GM23338 (cell line): ENCODE measurements at regions not wholly inside any gene's neighbourhood (a gene's known extent, or its start where the extent isn't known, plus 50 kb on each side); places are given as distances from the start of the nearest gene placed in this dataset.
"Not testable (repeated sequence)": the region's sequence is repeated elsewhere in the genome, so short reads cannot be mapped to it uniquely, and the experiment has no call there.

Source experiments
- ATAC-seq: fragments of 200-7000 bp; cut with Tn5 transposase; 3 replicates; pipeline ENCODE4 v1.9.1; 2020
- DNase-seq: peaks from one replicate; pipeline ENCODE4 v3.0.0-alpha.2; 2015; ENCODE audit warnings: low spot score
- H2AFZ ChIP-seq: fragments of 200-600 bp; sonication (generic); 2 replicates; pipeline ENCODE4 v1.8.0; 2016; ENCODE audit warnings: antibody characterized with exemption, mild to moderate bottlenecking, moderate library complexity
- H3F3A ChIP-seq: fragments of 200-600 bp; sonication (generic); replicated peaks from 2 replicates; pipeline ENCODE4 v1.8.0; 2017; ENCODE audit warnings: antibody characterized with exemption, mixed run types, low read depth
- H3K27ac ChIP-seq: fragments of 200-600 bp; sonication (generic); 2 replicates; pipeline ENCODE4 v1.6.1; 2016; ENCODE audit warnings: low read depth
- H3K27me3 ChIP-seq: fragments of 200-600 bp; sonication (generic); 2 replicates; pipeline ENCODE4 v1.8.0; 2016; ENCODE audit warnings: mild to moderate bottlenecking, mixed run types, moderate library complexity; ENCODE audit not compliant: insufficient read depth
- H3K36me3 ChIP-seq: fragments of 200-600 bp; sonication (generic); 2 replicates; pipeline ENCODE4 v1.8.0; 2016; ENCODE audit warnings: mild to moderate bottlenecking; ENCODE audit not compliant: insufficient read depth
- H3K4me1 ChIP-seq: fragments of 200-600 bp; sonication (generic); 2 replicates; pipeline ENCODE4 v1.8.0; 2016; ENCODE audit warnings: mild to moderate bottlenecking, moderate library complexity; ENCODE audit not compliant: insufficient read depth
- H3K4me2 ChIP-seq: fragments of 200-600 bp; sonication (generic); 2 replicates; pipeline ENCODE4 v1.7.1; 2017; ENCODE audit warnings: mixed run types
- H3K4me3 ChIP-seq: fragments of 200-600 bp; sonication (generic); 2 replicates; pipeline ENCODE4 v1.6.1; 2016; ENCODE audit warnings: mixed run types
- H3K79me2 ChIP-seq: fragments of 200-600 bp; sonication (generic); replicated peaks from 2 replicates; pipeline ENCODE4 v1.8.0; 2017; ENCODE audit warnings: mild to moderate bottlenecking; ENCODE audit not compliant: insufficient read depth
- H3K9me2 ChIP-seq: fragments of 200-600 bp; sonication (generic); 2 replicates; pipeline ENCODE4 v1.8.0; 2017; ENCODE audit not compliant: insufficient read depth
- H4K20me1 ChIP-seq: fragments of 200-600 bp; sonication (generic); replicated peaks from 2 replicates; pipeline ENCODE4 v1.8.0; 2017; ENCODE audit warnings: mild to moderate bottlenecking; ENCODE audit not compliant: insufficient read depth
- H3K27ac Mint-ChIP-seq: 2 replicates; pipeline ENCODE4 v1.8.0; 2020; ENCODE audit warnings: inconsistent platforms, mild to moderate bottlenecking, moderate library complexity, mixed read lengths
- H3K27me3 Mint-ChIP-seq: 3 replicates; pipeline ENCODE4 v1.8.0; 2022; ENCODE audit warnings: low read depth, mild to moderate bottlenecking, moderate library complexity, mixed read lengths, inconsistent platforms; ENCODE audit not compliant: insufficient read depth, poor library complexity
- H3K36me3 Mint-ChIP-seq: 3 replicates; pipeline ENCODE4 v1.8.0; 2021; ENCODE audit warnings: low read depth, mild to moderate bottlenecking, inconsistent platforms, moderate library complexity, mixed read lengths
- H3K4me1 Mint-ChIP-seq: 3 replicates; pipeline ENCODE4 v1.8.0; 2020; ENCODE audit warnings: mild to moderate bottlenecking, inconsistent platforms, mixed read lengths
- H3K4me3 Mint-ChIP-seq: 3 replicates; pipeline ENCODE4 v1.8.0; 2021; ENCODE audit warnings: moderate library complexity, mild to moderate bottlenecking, inconsistent platforms, mixed read lengths
- H3K9me3 Mint-ChIP-seq: 3 replicates; pipeline ENCODE4 v1.8.0; 2020; ENCODE audit warnings: moderate library complexity, mild to moderate bottlenecking, inconsistent platforms, mixed read lengths
- EZH2 ChIP-seq: fragments of 200-600 bp; sonication (generic); IDR thresholded peaks from one replicate; pipeline ENCODE4 v1.8.0; 2017; ENCODE audit warnings: antibody characterized with exemption, mild to moderate bottlenecking, low read depth; ENCODE audit not compliant: unreplicated experiment
- NANOG ChIP-seq: IDR thresholded peaks from 2 replicates; pipeline ENCODE4 v1.6.1; 2016; ENCODE audit warnings: antibody characterized with exemption, borderline replicate concordance
- POLR2AphosphoS5 ChIP-seq: IDR thresholded peaks from 2 replicates; pipeline ENCODE4 v1.6.1; 2016; ENCODE audit warnings: antibody characterized with exemption, low read depth
- STAT1 ChIP-seq: IDR thresholded peaks from one replicate; pipeline ENCODE4 v1.6.1; 2016; ENCODE audit warnings: antibody characterized with exemption; ENCODE audit not compliant: unreplicated experiment
- ZNF114 ChIP-seq: fragments of 250-450 bp; sonication (Bioruptor Pico); IDR thresholded peaks from 2 replicates; pipeline ENCODE4 v1.5.0; 2020; ENCODE audit warnings: mild to moderate bottlenecking, moderate library complexity
- TF ChIP-seq, protein P1 (sequence below): fragments of 250-450 bp; sonication (Bioruptor Pico); IDR thresholded peaks from 2 replicates; pipeline ENCODE4 v1.5.0; 2020; ENCODE audit warnings: mild to moderate bottlenecking, moderate library complexity
- TF ChIP-seq, protein P2 (sequence below): IDR thresholded peaks from one replicate; pipeline ENCODE4 v1.6.1; 2018; ENCODE audit warnings: antibody characterized with exemption; ENCODE audit not compliant: unreplicated experiment

DNA sequence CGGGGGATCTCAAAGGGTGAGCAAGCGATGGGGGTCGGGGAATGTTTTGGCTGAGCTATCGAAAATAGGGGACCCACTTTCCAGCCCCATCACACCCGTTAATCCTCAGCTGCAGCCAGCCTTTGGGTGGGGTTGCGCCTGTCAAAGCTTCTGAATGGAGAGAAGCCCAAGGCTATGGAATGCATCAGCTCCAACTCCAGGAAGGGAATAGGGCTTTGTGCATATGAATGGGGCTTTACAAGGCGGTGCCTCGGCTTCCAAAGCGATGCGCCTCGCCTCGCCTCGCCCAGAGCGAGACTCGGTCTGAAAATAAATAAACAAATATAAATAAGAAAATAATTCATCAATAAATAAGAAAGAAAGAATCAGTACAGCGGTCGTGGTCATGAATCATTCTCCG is 751.4 kb upstream of the DEFB115 start:
- H3K4me3 Mint-ChIP-seq: no peak overlapping the region
- Histone ChIP-seq H2AFZ (no peak overlapping the region; the same call in 1 of the 2 replicates), H3K27ac (no peak overlapping the region), H3F3A (no peaks in the 10 kb centered on the region), H3K9me2 (no peaks in the 10 kb centered on the region), H3K4me1 (peaks cover 6% of the 10 kb centered on the region; the same call in 1 of the 2 replicates), H3K27me3 (peaks cover 22% of the 10 kb centered on the region), H3K79me2 (no peaks in the 10 kb centered on the region), H3K36me3 (no peaks in the 10 kb centered on the region), H3K4me2 (peak overlapping the region; percentile 72), H4K20me1 (no peaks in the 10 kb centered on the region), H3K4me3 (peak overlapping the region; percentile 33; the same call in 1 of the 2 replicates)
- peaks cover 6% of the 10 kb centered on the region for H3K36me3 Mint-ChIP-seq
- peak; percentile 64 for ATAC-seq
- H3K27me3 Mint-ChIP-seq: peaks cover 7% of the 10 kb centered on the region
- H3K4me1 Mint-ChIP-seq: peaks cover 5% of the 10 kb centered on the region; the same call in 2 of the 3 replicates
- peaks cover 22% of the 10 kb centered on the region for H3K9me3 Mint-ChIP-seq
- no peak for TF ChIP-seq EZH2
- DNase-seq: peak; percentile 79
- H3K27ac Mint-ChIP-seq: no peak overlapping the region

DNA sequence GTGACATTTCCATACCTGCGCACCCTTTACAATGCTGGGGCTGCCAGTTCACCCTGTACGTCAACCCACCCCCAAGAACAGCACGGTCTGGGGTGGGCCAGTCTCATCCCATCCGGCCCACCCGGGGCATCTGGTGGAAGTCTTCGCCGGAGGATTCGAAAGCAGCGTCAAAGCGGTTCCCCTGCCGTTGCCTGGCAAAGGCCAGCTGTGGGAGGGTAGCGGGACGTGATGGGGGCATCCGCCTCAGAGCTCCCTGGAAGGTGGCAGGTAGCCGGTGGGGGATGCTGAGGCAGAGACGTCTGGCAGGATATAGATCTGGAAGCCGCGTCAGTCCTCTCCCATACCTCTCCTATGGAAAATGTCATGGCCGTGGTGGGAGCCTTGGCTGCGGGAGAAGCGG is 749.1 kb upstream of the DEFB115 start:
- not testable (repeated sequence) for H3F3A ChIP-seq, H2AFZ ChIP-seq, H3K27ac Mint-ChIP-seq, H3K79me2 ChIP-seq, H3K4me1 Mint-ChIP-seq, H3K4me1 ChIP-seq, ATAC-seq, DNase-seq, H3K27me3 Mint-ChIP-seq, H4K20me1 ChIP-seq, H3K27ac ChIP-seq, H3K36me3 Mint-ChIP-seq, H3K4me2 ChIP-seq, H3K9me2 ChIP-seq, H3K4me3 Mint-ChIP-seq, H3K27me3 ChIP-seq, H3K4me3 ChIP-seq, H3K36me3 ChIP-seq
- peaks cover 38% of the 10 kb centered on the region for H3K9me3 Mint-ChIP-seq

DNA sequence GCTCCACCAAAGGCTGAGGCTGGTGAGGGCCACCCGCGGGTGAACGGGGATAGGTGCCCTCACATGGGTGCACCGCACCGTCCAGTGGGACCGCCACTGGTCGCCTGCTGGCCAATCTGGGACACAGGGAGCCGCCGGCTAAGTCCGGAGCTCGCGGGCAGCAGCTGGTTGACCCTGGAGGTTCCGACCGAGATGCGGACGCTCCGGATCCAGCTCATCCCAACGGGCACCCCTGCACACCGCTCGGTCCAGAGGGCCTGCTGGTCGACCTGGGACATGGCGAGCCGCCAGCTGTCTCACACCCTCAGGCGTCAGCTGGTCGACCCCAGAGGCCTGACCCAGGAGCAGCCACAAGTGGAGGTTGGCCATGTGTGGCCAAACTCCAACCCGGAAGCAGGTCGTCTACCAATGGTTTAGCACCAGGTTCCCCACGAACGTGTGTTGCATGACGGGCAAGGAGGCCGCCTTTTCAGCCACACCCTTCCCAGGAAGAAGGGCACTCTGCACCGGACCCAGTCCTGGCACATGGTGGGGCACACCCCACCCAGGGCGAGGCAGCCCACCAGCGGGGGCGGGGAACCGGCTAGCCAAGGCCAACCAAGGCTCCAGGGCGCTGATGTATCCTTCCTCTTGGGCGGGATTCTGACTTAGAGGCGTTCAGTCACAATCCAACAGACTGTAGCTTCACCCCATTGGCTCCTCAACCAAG is 746.0 kb upstream of the DEFB115 start:
- H3K36me3 Mint-ChIP-seq: peaks cover 16% of the 10 kb centered on the region
- H3K36me3 ChIP-seq: no peaks in the 10 kb centered on the region
- no peak overlapping the region for H3K4me3 ChIP-seq
- H3K4me1 ChIP-seq: no peaks in the 10 kb centered on the region
- no peaks in the 10 kb centered on the region for H3K4me1 Mint-ChIP-seq
- H3K4me2 ChIP-seq: no peak overlapping the region
- DNase-seq (no peak), ATAC-seq (no peak)
- H4K20me1 ChIP-seq: no peaks in the 10 kb centered on the region
- no peak overlapping the region for H3K4me3 Mint-ChIP-seq
- H3F3A ChIP-seq: no peaks in the 10 kb centered on the region
- H3K27me3 Mint-ChIP-seq: peaks cover 11% of the 10 kb centered on the region
- no peak overlapping the region for H3K27ac Mint-ChIP-seq
- H3K9me3 Mint-ChIP-seq: peaks cover 53% of the 10 kb centered on the region
- H3K27ac ChIP-seq: no peak overlapping the region
- no peaks in the 10 kb centered on the region for H3K79me2 ChIP-seq
- no peaks in the 10 kb centered on the region for H3K9me2 ChIP-seq
- H2AFZ ChIP-seq: no peak overlapping the region
- no peaks in the 10 kb centered on the region for H3K27me3 ChIP-seq
- no peak for TF ChIP-seq ZNF114 (CRISPR knock-in tag)
- TF ChIP-seq, protein P1, sequence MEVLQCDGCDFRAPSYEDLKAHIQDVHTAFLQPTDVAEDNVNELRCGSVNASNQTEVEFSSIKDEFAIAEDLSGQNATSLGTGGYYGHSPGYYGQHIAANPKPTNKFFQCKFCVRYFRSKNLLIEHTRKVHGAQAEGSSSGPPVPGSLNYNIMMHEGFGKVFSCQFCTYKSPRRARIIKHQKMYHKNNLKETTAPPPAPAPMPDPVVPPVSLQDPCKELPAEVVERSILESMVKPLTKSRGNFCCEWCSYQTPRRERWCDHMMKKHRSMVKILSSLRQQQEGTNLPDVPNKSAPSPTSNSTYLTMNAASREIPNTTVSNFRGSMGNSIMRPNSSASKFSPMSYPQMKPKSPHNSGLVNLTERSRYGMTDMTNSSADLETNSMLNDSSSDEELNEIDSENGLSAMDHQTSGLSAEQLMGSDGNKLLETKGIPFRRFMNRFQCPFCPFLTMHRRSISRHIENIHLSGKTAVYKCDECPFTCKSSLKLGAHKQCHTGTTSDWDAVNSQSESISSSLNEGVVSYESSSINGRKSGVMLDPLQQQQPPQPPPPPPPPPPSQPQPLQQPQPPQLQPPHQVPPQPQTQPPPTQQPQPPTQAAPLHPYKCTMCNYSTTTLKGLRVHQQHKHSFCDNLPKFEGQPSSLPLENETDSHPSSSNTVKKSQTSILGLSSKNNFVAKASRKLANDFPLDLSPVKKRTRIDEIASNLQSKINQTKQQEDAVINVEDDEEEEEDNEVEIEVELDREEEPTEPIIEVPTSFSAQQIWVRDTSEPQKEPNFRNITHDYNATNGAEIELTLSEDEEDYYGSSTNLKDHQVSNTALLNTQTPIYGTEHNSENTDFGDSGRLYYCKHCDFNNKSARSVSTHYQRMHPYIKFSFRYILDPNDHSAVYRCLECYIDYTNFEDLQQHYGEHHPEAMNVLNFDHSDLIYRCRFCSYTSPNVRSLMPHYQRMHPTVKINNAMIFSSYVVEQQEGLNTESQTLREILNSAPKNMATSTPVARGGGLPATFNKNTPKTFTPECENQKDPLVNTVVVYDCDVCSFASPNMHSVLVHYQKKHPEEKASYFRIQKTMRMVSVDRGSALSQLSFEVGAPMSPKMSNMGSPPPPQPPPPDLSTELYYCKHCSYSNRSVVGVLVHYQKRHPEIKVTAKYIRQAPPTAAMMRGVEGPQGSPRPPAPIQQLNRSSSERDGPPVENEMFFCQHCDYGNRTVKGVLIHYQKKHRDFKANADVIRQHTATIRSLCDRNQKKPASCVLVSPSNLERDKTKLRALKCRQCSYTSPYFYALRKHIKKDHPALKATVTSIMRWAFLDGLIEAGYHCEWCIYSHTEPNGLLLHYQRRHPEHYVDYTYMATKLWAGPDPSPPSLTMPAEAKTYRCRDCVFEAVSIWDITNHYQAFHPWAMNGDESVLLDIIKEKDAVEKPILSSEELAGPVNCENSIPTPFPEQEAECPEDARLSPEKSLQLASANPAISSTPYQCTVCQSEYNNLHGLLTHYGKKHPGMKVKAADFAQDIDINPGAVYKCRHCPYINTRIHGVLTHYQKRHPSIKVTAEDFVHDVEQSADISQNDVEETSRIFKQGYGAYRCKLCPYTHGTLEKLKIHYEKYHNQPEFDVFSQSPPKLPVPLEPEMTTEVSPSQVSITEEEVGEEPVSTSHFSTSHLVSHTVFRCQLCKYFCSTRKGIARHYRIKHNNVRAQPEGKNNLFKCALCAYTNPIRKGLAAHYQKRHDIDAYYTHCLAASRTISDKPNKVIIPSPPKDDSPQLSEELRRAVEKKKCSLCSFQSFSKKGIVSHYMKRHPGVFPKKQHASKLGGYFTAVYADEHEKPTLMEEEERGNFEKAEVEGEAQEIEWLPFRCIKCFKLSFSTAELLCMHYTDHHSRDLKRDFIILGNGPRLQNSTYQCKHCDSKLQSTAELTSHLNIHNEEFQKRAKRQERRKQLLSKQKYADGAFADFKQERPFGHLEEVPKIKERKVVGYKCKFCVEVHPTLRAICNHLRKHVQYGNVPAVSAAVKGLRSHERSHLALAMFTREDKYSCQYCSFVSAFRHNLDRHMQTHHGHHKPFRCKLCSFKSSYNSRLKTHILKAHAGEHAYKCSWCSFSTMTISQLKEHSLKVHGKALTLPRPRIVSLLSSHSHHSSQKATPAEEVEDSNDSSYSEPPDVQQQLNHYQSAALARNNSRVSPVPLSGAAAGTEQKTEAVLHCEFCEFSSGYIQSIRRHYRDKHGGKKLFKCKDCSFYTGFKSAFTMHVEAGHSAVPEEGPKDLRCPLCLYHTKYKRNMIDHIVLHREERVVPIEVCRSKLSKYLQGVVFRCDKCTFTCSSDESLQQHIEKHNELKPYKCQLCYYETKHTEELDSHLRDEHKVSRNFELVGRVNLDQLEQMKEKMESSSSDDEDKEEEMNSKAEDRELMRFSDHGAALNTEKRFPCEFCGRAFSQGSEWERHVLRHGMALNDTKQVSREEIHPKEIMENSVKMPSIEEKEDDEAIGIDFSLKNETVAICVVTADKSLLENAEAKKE: no peak
- no peak for TF ChIP-seq NANOG
- TF ChIP-seq POLR2AphosphoS5: no peak
- TF ChIP-seq STAT1: no peak
- TF ChIP-seq, protein P2, sequence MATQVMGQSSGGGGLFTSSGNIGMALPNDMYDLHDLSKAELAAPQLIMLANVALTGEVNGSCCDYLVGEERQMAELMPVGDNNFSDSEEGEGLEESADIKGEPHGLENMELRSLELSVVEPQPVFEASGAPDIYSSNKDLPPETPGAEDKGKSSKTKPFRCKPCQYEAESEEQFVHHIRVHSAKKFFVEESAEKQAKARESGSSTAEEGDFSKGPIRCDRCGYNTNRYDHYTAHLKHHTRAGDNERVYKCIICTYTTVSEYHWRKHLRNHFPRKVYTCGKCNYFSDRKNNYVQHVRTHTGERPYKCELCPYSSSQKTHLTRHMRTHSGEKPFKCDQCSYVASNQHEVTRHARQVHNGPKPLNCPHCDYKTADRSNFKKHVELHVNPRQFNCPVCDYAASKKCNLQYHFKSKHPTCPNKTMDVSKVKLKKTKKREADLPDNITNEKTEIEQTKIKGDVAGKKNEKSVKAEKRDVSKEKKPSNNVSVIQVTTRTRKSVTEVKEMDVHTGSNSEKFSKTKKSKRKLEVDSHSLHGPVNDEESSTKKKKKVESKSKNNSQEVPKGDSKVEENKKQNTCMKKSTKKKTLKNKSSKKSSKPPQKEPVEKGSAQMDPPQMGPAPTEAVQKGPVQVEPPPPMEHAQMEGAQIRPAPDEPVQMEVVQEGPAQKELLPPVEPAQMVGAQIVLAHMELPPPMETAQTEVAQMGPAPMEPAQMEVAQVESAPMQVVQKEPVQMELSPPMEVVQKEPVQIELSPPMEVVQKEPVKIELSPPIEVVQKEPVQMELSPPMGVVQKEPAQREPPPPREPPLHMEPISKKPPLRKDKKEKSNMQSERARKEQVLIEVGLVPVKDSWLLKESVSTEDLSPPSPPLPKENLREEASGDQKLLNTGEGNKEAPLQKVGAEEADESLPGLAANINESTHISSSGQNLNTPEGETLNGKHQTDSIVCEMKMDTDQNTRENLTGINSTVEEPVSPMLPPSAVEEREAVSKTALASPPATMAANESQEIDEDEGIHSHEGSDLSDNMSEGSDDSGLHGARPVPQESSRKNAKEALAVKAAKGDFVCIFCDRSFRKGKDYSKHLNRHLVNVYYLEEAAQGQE: no peak
